OCI-LY1 (cell line): ENCODE measurements at regions not wholly inside any gene's neighbourhood (a gene's known extent, or its start where the extent isn't known, plus 50 kb on each side); places are given as distances from the start of the nearest gene placed in this dataset.

Experiments
- H2AFZ ChIP-seq: fragments of 200-600 bp; sonication (generic), shearing (Covaris generic); 2 replicates; pipeline ENCODE4 v1.6.0; 2014; ENCODE audit warnings: antibody characterized with exemption, mild to moderate bottlenecking, low read length
- H3F3A ChIP-seq: fragments of 200-600 bp; sonication (generic), shearing (Covaris generic); 2 replicates; pipeline ENCODE4 v1.6.0; 2014; ENCODE audit warnings: mild to moderate bottlenecking, antibody characterized with exemption, low read length, moderate library complexity; ENCODE audit not compliant: insufficient read depth
- H3K27ac ChIP-seq: fragments of 200-600 bp; sonication (generic); 2 replicates; pipeline ENCODE4 v1.5.1; 2014; ENCODE audit warnings: low read length, mixed run types, mild to moderate bottlenecking, low read depth; ENCODE audit not compliant: poor library complexity, severe bottlenecking
- H3K27me3 ChIP-seq: fragments of 200-600 bp; sonication (generic); 2 replicates; pipeline ENCODE4 v1.6.0; 2014; ENCODE audit warnings: antibody characterized with exemption, mild to moderate bottlenecking, low read length, moderate library complexity; ENCODE audit not compliant: insufficient read depth
- H3K36me3 ChIP-seq: fragments of 200-600 bp; sonication (generic); 2 replicates; pipeline ENCODE4 v1.6.1; 2014; ENCODE audit warnings: mild to moderate bottlenecking, antibody characterized with exemption, low read length, moderate library complexity, mixed read lengths; ENCODE audit not compliant: insufficient read depth
- H3K4me1 ChIP-seq: fragments of 200-600 bp; sonication (generic); 2 replicates; pipeline ENCODE4 v1.5.1; 2014; ENCODE audit warnings: mild to moderate bottlenecking, low read length, moderate library complexity; ENCODE audit not compliant: insufficient read depth, severe bottlenecking
- H3K4me2 ChIP-seq: fragments of 200-600 bp; sonication (generic), shearing (Covaris generic); 2 replicates; pipeline ENCODE4 v1.6.1; 2014; ENCODE audit warnings: low read length
- H3K4me3 ChIP-seq: fragments of 200-600 bp; sonication (generic); 2 replicates; pipeline ENCODE4 v1.5.1; 2014; ENCODE audit warnings: low read length, low read depth, mild to moderate bottlenecking, mixed read lengths; ENCODE audit not compliant: poor library complexity, severe bottlenecking
- H3K79me2 ChIP-seq: fragments of 200-600 bp; shearing (Covaris generic); 2 replicates; pipeline ENCODE4 v1.6.1; 2016; ENCODE audit warnings: mixed run types, low read length, mixed read lengths; ENCODE audit not compliant: insufficient read depth
- H3K9ac ChIP-seq: fragments of 200-600 bp; sonication (generic), shearing (Covaris generic); 2 replicates; pipeline ENCODE4 v1.6.1; 2014; ENCODE audit warnings: mild to moderate bottlenecking, low read length, mixed read lengths
- H3K9me2 ChIP-seq: fragments of 200-600 bp; sonication (generic), shearing (Covaris generic); 2 replicates; pipeline ENCODE4 v1.6.1; 2014; ENCODE audit warnings: low read depth, mild to moderate bottlenecking, low read length, mixed read lengths
- H3K9me3 ChIP-seq: fragments of 200-600 bp; shearing (Covaris generic); 2 replicates; pipeline ENCODE4 v1.6.1; 2014; ENCODE audit warnings: low read length, mixed read lengths
- H4K20me1 ChIP-seq: fragments of 200-600 bp; sonication (generic), shearing (Covaris generic); 2 replicates; pipeline ENCODE4 v1.6.0; 2016; ENCODE audit warnings: mild to moderate bottlenecking, low read length; ENCODE audit not compliant: insufficient read depth
- CTCF ChIP-seq: fragments of 200-600 bp; sonication (generic), shearing (Covaris generic); IDR thresholded peaks from 2 replicates; pipeline ENCODE4 v1.5.1; 2017; ENCODE audit warnings: mild to moderate bottlenecking, antibody characterized with exemption, low read length, moderate library complexity, mixed read lengths
- EZH2 ChIP-seq: fragments of 200-600 bp; sonication (generic), shearing (Covaris generic); IDR thresholded peaks from 2 replicates; pipeline ENCODE4 v1.8.0; 2017; ENCODE audit warnings: borderline replicate concordance, mixed run types, mild to moderate bottlenecking, antibody characterized with exemption, low read length, moderate library complexity, mixed read lengths

GRCh38 chr12:118608770-118609344 lies 232.5 kb downstream of the SUDS3 start:
- Histone ChIP-seq H3K9me3 (no peaks in the 10 kb centered on the region), H3K79me2 (no peaks in the 10 kb centered on the region), H3K9ac (no peak overlapping the region), H4K20me1 (no peaks in the 10 kb centered on the region), H3K4me3 (no peak overlapping the region), H3K36me3 (no peaks in the 10 kb centered on the region), H3K9me2 (no peaks in the 10 kb centered on the region), H3K27ac (no peak overlapping the region), H3F3A (no peaks in the 10 kb centered on the region), H3K4me2 (no peak overlapping the region), H3K27me3 (no peaks in the 10 kb centered on the region), H2AFZ (no peak overlapping the region), H3K4me1 (no peaks in the 10 kb centered on the region)
- TF ChIP-seq CTCF (no peak), EZH2 (no peak)

- Histone ChIP-seq H3K9ac (no peak overlapping the region), H3K27me3 (no peaks in the 10 kb centered on the region), H3K4me1 (no peaks in the 10 kb centered on the region), H2AFZ (no peak overlapping the region), H3K4me3 (no peak overlapping the region), H3F3A (no peaks in the 10 kb centered on the region), H3K9me2 (no peaks in the 10 kb centered on the region), H3K36me3 (no peaks in the 10 kb centered on the region), H4K20me1 (no peaks in the 10 kb centered on the region), H3K79me2 (no peaks in the 10 kb centered on the region), H3K9me3 (no peaks in the 10 kb centered on the region), H3K27ac (no peak overlapping the region), H3K4me2 (no peak overlapping the region)
- TF ChIP-seq EZH2 (no peak), CTCF (no peak)
These were observed 234.9 kb downstream of the SUDS3 start for GRCh38 chr12:118611295-118611694.

DNA sequence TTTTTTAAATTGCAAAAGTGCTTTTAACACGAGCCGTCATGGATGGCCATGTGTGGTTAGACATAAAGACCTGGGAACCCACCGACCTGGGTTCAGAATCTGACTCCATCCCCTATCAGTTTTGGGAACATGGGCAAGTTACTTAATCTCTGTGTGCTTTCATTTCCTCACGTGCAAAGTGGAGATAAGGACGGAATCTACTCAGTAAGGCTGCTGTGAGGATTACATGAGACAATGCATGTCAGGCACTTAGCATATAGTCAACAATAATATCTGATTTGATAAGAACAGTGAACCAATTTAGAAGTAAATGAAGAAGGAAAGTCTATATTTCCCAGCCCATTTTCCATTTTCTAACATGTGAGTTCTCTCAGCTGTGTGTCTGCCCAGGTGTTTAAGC lies 235.4 kb downstream of the SUDS3 start:
- Histone ChIP-seq H3F3A (no peaks in the 10 kb centered on the region), H3K4me2 (no peak overlapping the region), H3K9me3 (no peaks in the 10 kb centered on the region)

More for the DNA sequence above, 235.4 kb downstream of the SUDS3 start:
- Histone ChIP-seq H4K20me1 (no peaks in the 10 kb centered on the region), H3K27ac (no peak overlapping the region), H3K79me2 (no peaks in the 10 kb centered on the region), H3K27me3 (no peaks in the 10 kb centered on the region), H3K4me1 (no peaks in the 10 kb centered on the region), H3K36me3 (no peaks in the 10 kb centered on the region), H3K9me2 (no peaks in the 10 kb centered on the region), H2AFZ (no peak overlapping the region), H3K9ac (no peak overlapping the region), H3K4me3 (no peak overlapping the region)
- no peak for TF ChIP-seq CTCF
- no peak for TF ChIP-seq EZH2
